GM20431 (cell line): ENCODE measurements at regions not wholly inside any gene's neighbourhood (a gene's known extent, or its start where the extent isn't known, plus 50 kb on each side); places are given as distances from the start of the nearest gene placed in this dataset.

Experiments
- in situ Hi-C: fragments of 300-500 bp; cut with MseI, MboI; formaldehyde crosslinking; loops from one replicate; pipeline ENCODE4 v1.15.0; 2020; ENCODE audit warnings: low sequenced_read_pairs; ENCODE audit not compliant: unreplicated experiment

- in situ Hi-C loops, result no loop called here
Measured at GRCh38 chr9:653856-654387, 187.6 kb upstream of the DMRT1 start.

- in situ Hi-C loops, result no loop called here
Measured at GRCh38 chr9:655875-656274, 185.6 kb upstream of the DMRT1 start.

- in situ Hi-C loops, result no loop called here
Measured at GRCh38 chr9:656926-657568, 184.4 kb upstream of the DMRT1 start.

- in situ Hi-C loops, result no loop called here
Measured at GRCh38 chr9:659286-659685, 182.2 kb upstream of the DMRT1 start.

GRCh38 chr9:660227-660626 is 181.3 kb upstream of the DMRT1 start:
- in situ Hi-C loops, result no loop called here

- in situ Hi-C loops, result no loop called here
Measured at GRCh38 chr9:663541-663940, 178.0 kb upstream of the DMRT1 start.

GRCh38 chr9:665296-665695 is 176.2 kb upstream of the DMRT1 start:
- in situ Hi-C loops, result no loop called here

- in situ Hi-C loops, result no loop called here
Measured at GRCh38 chr9:671997-672396, 169.5 kb upstream of the DMRT1 start.

- in situ Hi-C loops, result no loop called here
Measured at GRCh38 chr9:672851-673250, 168.6 kb upstream of the DMRT1 start.

- in situ Hi-C loops, result no loop called here
Measured at GRCh38 chr9:673264-673965, 168.1 kb upstream of the DMRT1 start.

GRCh38 chr9:673966-674526 is 167.5 kb upstream of the DMRT1 start:
- in situ Hi-C loops, result no loop called here

- in situ Hi-C loops, result no loop called here
Measured at GRCh38 chr9:675697-676370, 165.7 kb upstream of the DMRT1 start.

GRCh38 chr9:676780-677438 is 164.6 kb upstream of the DMRT1 start:
- in situ Hi-C loops, result no loop called here

- in situ Hi-C loops, result no loop called here
Measured at GRCh38 chr9:677461-678097, 163.9 kb upstream of the DMRT1 start.

- in situ Hi-C loops, result no loop called here
Measured at GRCh38 chr9:678897-679296, 162.6 kb upstream of the DMRT1 start.

- in situ Hi-C loops, result no loop called here
Measured at GRCh38 chr9:679462-679861, 162.0 kb upstream of the DMRT1 start.

- in situ Hi-C loops, result no loop called here
Measured at GRCh38 chr9:680106-680505, 161.4 kb upstream of the DMRT1 start.

- in situ Hi-C loops, result no loop called here
Measured at GRCh38 chr9:682633-683508, 158.6 kb upstream of the DMRT1 start.

GRCh38 chr9:683509-684021 is 157.9 kb upstream of the DMRT1 start:
- in situ Hi-C loops, result no loop called here
